K562 (cell line): ENCODE measurements at regions not wholly inside any gene's neighbourhood (a gene's known extent, or its start where the extent isn't known, plus 50 kb on each side); places are given as distances from the start of the nearest gene placed in this dataset.

Experiments
- KDM1A ChIP-seq, 2 experiments: fragments of 450-650 bp; IDR thresholded peaks; 2 replicates each; pipeline ENCODE4 v1.6.1; 2016; ENCODE audit warnings: mild to moderate bottlenecking in 2 of 2
- NRF1 ChIP-seq, 2 experiments: fragments of 450-650 bp; IDR thresholded peaks in 1 of 2; conservative IDR thresholded peaks in 1 of 2; 2 replicates each; pipeline ENCODE4 v1.6.1; 2014; ENCODE audit warnings: mild to moderate bottlenecking in 2 of 2
- POLR2G ChIP-seq: fragments of 200-400 bp; formaldehyde crosslinking; IDR thresholded peaks from 2 replicates; pipeline ENCODE4 v1.6.1; 2017; ENCODE audit warnings: low read depth, mild to moderate bottlenecking, antibody characterized with exemption, low read length, moderate library complexity
- RFX5 ChIP-seq: IDR thresholded peaks from 2 replicates; pipeline ENCODE4 v1.6.1; 2011; ENCODE audit warnings: low read depth, mild to moderate bottlenecking, improper control_type of control experiment, low read length
- SMAD4 ChIP-seq: fragments of 250-450 bp; sonication (Bioruptor Pico); conservative IDR thresholded peaks from 2 replicates; pipeline ENCODE4 v1.8.0; 2021; ENCODE audit warnings: inconsistent platforms, mild to moderate bottlenecking, moderate library complexity
- U2AF1 ChIP-seq: fragments of 200-400 bp; formaldehyde crosslinking; optimal IDR thresholded peaks from 2 replicates; pipeline ENCODE3; 2017; ENCODE audit warnings: mild to moderate bottlenecking, low read depth, low read length, moderate library complexity
- ZNF75A ChIP-seq: fragments of 450-650 bp; formaldehyde crosslinking; IDR thresholded peaks from 2 replicates; pipeline ENCODE4 v1.4.0; 2020; ENCODE audit warnings: mild to moderate bottlenecking
- ZNF764 ChIP-seq: fragments of 250-450 bp; sonication (Bioruptor Pico); IDR thresholded peaks from 2 replicates; pipeline ENCODE4 v1.4.0; 2020; ENCODE audit warnings: low read depth, mild to moderate bottlenecking, moderate library complexity
- ZNF766 ChIP-seq: fragments of 200-800 bp; sonication (Bioruptor generic); conservative IDR thresholded peaks from 2 replicates; pipeline ENCODE4 v1.6.1; 2016; ENCODE audit warnings: missing genetic modification characterization, missing compliant biosample characterization
- ZNF79 ChIP-seq: fragments of 250-450 bp; sonication (Bioruptor Pico); IDR thresholded peaks from 2 replicates; pipeline ENCODE4 v1.4.0; 2020; ENCODE audit warnings: low read depth, mild to moderate bottlenecking, moderate library complexity
- ZSCAN29 ChIP-seq: fragments of 450-650 bp; IDR thresholded peaks from 2 replicates; pipeline ENCODE4 v1.6.1; 2017
- TF ChIP-seq, protein P1 (sequence below), 2 experiments: fragments of 450-650 bp; IDR thresholded peaks; 2 replicates each; pipeline ENCODE4 v1.6.1; 2016; ENCODE audit warnings: mild to moderate bottlenecking in 2 of 2, borderline replicate concordance in 1 of 2, low read depth in 1 of 2, moderate library complexity in 1 of 2
- TF ChIP-seq, protein P2 (sequence below): fragments of 250-450 bp; sonication (Bioruptor Pico); IDR thresholded peaks from 2 replicates; pipeline ENCODE4 v1.8.0; 2021; ENCODE audit warnings: moderate library complexity, mild to moderate bottlenecking, inconsistent platforms
- TF ChIP-seq, protein P3 (sequence below): fragments of 250-450 bp; sonication (Bioruptor Pico); IDR thresholded peaks from 2 replicates; pipeline ENCODE4 v1.8.0; 2022; ENCODE audit warnings: inconsistent platforms

DNA sequence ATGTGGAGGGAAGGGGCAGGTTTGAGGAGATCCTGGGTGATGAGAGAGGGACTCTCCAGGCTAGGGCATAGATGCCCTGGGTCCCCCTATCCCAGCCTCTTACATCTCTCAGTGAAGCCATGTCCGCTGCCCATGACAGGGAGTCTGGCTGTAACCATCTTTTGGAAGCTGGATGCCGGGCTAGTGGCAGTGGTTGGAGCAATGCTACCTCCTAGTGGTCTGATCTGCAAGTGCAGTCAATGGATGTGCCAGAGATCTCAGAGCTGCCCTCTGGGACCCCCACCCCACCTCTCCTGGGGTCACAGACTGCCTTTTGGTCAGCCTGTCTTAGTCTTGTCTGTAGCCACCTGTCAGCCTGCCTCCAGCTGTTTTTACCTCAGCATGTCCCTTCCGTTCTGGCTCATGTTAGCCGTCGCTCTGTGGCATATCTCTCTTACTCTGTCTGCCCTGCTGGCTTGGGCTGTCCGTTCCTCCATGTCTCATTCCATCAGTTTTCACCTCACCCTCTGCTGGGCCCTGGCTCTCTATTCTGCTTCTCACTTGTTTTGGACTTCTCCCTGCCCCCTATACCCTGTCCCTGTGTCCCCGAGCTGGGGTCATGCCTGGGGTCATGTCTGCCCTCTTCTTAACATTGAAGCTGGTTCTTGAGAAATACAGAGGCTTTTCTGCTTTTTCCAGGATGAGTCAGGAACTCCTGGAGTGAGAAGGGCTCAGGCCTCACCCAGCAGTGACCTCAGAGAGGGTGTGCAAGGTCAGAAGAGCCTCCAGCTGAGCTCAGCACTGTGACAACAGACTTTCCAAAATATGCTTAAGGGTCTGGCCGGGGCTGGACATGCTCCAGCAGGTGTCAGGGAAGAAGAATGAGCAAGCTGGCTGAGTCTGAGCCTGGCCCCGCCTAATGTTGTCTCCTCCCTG is 52.0 kb upstream of the THY1 start (continued):
- TF ChIP-seq NRF1 (conservative IDR thresholded peaks at IDR 0.05 in 1 of 2, IDR thresholded peaks at IDR 0.05 in 1 of 2) (peak; percentile 55 to 62), KDM1A (IDR thresholded peaks at IDR 0.05) (no peak), POLR2G (no peak), SMAD4 (CRISPR knock-in tag) (no peak), ZSCAN29 (no peak), U2AF1 (no peak), ZNF79 (CRISPR knock-in tag) (no peak), ZNF75A (CRISPR knock-in tag) (no peak), ZNF766 (CRISPR knock-in tag) (no peak), RFX5 (no peak), ZNF764 (no peak)
- TF ChIP-seq, protein P1, sequence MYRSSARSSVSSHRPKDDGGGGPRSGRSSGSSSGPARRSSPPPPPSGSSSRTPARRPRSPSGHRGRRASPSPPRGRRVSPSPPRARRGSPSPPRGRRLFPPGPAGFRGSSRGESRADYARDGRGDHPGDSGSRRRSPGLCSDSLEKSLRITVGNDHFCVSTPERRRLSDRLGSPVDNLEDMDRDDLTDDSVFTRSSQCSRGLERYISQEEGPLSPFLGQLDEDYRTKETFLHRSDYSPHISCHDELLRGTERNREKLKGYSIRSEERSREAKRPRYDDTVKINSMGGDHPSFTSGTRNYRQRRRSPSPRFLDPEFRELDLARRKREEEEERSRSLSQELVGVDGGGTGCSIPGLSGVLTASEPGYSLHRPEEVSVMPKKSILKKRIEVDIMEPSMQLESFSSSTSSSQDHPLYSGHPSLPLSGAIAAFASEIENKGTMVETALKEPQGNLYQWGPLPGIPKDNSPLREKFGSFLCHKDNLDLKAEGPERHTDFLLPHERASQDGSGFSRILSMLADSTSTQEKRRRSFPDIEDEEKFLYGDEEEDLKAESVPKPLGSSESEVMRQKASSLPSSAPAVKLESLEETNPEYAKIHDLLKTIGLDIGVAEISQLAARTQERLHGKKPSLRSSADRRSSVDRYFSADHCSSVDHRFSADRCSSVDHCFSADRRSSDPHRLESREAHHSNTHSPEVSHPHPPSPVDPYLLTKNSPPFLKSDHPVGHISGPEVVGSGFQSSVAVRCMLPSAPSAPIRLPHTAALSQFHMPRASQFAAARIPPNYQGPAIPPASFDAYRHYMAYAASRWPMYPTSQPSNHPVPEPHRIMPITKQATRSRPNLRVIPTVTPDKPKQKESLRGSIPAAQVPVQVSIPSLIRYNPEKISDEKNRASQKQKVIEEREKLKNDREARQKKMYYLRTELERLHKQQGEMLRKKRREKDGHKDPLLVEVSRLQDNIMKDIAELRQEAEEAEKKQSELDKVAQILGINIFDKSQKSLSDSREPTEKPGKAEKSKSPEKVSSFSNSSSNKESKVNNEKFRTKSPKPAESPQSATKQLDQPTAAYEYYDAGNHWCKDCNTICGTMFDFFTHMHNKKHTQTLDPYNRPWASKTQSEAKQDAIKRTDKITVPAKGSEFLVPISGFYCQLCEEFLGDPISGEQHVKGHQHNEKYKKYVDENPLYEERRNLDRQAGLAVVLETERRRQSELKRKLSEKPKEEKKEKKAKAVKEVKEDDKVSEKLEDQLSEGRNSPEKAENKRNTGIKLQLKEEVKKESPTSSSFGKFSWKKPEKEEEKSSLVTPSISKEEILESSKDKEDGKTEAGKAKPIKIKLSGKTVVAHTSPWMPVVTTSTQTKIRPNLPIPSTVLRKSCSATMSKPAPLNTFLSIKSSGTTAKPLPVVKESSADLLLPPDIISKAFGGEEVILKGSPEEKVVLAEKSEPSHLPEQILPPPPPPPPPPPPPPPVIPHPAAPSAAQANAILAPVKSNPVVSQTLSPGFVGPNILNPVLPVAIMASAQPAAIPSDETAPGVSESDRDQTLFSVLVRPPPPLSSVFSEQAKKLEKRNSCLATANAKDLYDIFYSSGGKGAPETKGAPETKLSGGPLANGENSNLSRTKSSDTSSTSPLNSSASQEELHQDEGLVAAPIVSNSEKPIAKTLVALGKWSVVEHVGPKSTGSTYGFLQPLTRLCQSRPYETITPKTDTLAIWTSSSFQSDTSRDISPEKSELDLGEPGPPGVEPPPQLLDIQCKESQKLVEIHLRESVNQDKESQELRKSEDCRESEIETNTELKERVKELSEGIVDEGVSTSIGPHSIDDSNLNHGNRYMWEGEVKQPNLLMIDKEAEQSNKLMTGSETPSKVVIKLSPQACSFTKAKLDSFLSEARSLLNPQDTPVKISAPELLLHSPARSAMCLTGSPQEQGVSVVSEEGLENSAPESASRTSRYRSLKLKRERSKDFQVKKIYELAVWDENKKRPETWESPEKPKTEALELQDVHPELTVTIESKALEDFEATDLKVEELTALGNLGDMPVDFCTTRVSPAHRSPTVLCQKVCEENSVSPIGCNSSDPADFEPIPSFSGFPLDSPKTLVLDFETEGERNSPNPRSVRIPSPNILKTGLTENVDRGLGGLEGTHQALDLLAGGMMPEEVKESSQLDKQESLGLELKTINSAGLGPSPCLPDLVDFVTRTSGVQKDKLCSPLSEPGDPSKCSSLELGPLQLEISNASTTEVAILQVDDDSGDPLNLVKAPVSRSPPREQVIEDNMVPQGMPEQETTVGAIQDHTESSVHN (IDR thresholded peaks at IDR 0.05; ENCODE audit: borderline replicate concordance in 1 of 2, low read depth in 1 of 2), result no peak
- TF ChIP-seq, protein P2, sequence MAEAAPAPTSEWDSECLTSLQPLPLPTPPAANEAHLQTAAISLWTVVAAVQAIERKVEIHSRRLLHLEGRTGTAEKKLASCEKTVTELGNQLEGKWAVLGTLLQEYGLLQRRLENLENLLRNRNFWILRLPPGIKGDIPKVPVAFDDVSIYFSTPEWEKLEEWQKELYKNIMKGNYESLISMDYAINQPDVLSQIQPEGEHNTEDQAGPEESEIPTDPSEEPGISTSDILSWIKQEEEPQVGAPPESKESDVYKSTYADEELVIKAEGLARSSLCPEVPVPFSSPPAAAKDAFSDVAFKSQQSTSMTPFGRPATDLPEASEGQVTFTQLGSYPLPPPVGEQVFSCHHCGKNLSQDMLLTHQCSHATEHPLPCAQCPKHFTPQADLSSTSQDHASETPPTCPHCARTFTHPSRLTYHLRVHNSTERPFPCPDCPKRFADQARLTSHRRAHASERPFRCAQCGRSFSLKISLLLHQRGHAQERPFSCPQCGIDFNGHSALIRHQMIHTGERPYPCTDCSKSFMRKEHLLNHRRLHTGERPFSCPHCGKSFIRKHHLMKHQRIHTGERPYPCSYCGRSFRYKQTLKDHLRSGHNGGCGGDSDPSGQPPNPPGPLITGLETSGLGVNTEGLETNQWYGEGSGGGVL (CRISPR knock-in tag), result no peak
- TF ChIP-seq, protein P3, sequence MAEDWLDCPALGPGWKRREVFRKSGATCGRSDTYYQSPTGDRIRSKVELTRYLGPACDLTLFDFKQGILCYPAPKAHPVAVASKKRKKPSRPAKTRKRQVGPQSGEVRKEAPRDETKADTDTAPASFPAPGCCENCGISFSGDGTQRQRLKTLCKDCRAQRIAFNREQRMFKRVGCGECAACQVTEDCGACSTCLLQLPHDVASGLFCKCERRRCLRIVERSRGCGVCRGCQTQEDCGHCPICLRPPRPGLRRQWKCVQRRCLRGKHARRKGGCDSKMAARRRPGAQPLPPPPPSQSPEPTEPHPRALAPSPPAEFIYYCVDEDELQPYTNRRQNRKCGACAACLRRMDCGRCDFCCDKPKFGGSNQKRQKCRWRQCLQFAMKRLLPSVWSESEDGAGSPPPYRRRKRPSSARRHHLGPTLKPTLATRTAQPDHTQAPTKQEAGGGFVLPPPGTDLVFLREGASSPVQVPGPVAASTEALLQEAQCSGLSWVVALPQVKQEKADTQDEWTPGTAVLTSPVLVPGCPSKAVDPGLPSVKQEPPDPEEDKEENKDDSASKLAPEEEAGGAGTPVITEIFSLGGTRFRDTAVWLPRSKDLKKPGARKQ (CRISPR knock-in tag), result no peak
